HG03045 (cell line): ENCODE measurements at regions not wholly inside any gene's neighbourhood (a gene's known extent, or its start where the extent isn't known, plus 50 kb on each side); places are given as distances from the start of the nearest gene placed in this dataset.

Experiments used
- ATAC-seq: cut with Tn5 transposase; IDR thresholded peaks from one replicate; pipeline ENCODE4 v1.9.1; 2021; ENCODE audit warnings: mild to moderate bottlenecking, moderate library complexity; ENCODE audit not compliant: unreplicated experiment

- no peak for ATAC-seq
Observed at GRCh38 chr10:23868121-23868520, 340.8 kb upstream of the KIAA1217 start.

DNA sequence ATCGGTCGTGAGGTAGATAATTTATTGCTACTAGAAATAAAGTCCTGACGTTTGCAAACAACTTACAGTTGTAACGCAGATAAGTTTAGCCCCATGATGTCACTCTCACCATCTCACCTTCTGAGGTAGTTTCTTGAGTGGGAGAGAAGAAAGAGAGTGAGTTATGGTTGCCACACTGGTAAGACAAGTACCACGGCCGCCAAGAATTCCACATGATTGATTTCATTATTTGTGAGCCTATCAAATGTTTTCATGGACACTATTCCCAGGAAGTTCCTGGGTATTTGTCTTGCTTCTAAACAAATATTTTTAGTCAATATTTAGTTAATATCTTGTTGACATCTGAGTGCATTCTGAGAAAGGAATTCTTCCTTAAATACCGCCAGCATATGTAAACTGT lies 339.4 kb upstream of the KIAA1217 start:
- no peak for ATAC-seq

DNA sequence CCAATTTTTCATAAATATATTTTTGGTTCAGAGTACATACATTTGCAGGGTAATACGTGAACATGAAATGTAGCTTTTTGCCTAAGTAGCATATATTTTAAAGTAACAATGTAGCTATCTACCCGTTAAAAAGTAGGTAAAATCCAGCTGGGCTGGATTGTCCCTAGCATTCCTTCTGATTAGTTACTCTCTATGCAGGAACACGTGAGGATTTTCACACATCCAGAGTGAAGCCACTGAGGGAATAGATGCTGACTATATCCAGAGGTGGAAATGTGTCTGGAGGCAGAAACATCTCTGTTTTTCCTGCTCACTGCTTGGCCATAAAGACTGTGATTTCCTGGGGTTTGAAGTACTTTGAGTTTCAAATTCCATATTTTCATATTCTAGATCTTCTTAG lies 338.9 kb upstream of the KIAA1217 start:
- ATAC-seq: no peak

GRCh38 chr10:23870651-23871610 lies 338.0 kb upstream of the KIAA1217 start:
- no peak for ATAC-seq

GRCh38 chr10:23872290-23872689 lies 336.6 kb upstream of the KIAA1217 start:
- no peak for ATAC-seq

- no peak for ATAC-seq
Observed at GRCh38 chr10:23877791-23878320, 331.1 kb upstream of the KIAA1217 start.

GRCh38 chr10:23884670-23885069 lies 324.3 kb upstream of the KIAA1217 start:
- no peak for ATAC-seq

DNA sequence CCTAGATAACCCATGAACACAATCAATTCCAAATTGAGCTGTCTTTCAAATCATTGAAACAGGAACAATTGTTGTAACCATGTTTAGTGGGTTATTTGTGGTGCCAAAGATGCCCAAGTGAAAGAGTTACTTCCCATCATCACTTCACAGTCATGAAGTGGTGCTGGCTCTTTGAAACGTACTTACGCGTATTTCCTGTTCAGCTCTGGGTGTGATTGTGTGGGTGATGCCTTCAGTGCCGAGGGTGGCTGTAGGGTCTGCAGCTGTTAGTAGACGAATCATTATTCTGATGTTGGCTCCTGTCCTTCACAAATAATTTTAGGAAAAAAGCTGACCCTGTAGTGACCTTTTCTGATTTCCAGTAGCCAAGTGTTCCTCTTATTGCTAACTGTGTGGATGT lies 323.1 kb upstream of the KIAA1217 start:
- no peak for ATAC-seq

DNA sequence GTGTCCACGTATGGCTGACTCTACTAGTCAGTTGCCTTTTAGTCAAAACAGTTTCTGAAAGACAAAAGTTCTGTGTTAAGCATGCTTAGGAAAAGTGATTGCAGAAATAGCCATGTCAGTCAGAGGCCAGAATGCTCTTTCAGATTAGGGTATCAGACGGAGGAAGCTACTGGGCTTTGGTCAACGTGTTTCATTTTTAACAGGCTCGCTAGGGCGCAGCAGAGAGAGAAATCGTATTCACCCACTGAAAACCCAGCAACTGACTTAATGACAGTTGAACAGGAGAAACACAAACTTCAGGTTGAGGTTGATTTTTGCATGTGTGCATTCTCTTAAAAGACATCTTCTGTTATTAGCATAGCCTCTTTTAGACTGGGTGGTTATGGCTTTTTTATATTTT lies 322.6 kb upstream of the KIAA1217 start:
- no peak for ATAC-seq

DNA sequence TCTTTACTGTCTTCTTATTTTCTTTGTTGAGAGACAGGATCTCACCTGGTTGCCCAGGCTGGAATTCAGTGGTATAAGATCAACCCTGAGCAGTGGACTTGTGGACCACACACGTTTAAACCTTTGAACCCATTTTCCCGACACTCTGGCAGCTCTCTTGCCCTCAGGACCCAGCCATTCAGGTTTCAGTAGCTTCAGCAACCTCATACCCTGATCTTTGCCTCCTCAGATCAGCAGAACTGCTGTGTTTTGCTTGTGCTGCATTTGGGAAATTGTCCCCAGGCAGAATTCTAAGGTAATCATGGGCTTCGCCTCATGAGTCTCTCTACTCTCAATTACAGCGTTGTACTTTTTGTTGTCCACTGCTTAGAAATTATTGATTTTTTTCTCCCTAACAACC lies 317.6 kb upstream of the KIAA1217 start:
- no peak for ATAC-seq

- ATAC-seq: no peak
Observed at GRCh38 chr10:23892296-23892695, 316.6 kb upstream of the KIAA1217 start.

DNA sequence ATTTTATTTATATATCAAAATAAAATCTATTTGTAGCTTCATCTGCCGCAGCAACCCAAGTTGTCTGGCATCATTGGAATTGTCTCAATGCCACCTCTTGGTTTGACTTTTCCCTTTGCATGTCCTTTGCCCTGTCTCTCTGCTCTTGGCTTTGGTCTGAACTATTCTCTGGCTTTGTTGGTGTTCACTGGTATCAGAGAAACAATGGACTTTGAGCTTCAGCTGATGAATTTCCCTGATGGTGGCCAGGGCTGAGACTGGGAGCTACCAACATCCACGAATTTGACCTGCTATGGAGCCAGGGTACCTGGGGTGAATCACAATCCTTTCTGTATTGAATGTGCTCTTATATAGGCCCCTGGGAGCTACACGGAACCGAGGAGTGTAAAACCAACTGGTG lies 311.7 kb upstream of the KIAA1217 start:
- no peak for ATAC-seq

GRCh38 chr10:23897861-23898260 lies 311.1 kb upstream of the KIAA1217 start:
- no peak for ATAC-seq

DNA sequence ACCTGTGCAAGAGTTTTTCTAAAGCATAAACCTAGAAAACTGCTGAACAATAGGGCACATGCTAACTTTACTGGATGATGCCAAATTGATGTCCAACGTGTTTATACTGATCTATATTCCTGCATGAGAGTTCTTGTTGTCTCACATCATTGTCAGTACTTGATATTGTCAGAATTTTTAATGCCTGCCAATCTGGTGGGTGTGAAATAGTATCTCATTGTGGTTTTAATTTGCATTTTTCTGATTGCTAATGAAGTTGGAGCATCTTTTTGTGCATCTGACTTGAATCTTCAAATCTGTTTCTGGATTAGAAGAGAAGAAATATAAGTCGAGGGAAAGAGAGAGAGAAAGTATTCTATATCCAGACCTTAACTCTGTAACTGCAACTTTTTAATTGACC lies 309.8 kb upstream of the KIAA1217 start:
- no peak for ATAC-seq

DNA sequence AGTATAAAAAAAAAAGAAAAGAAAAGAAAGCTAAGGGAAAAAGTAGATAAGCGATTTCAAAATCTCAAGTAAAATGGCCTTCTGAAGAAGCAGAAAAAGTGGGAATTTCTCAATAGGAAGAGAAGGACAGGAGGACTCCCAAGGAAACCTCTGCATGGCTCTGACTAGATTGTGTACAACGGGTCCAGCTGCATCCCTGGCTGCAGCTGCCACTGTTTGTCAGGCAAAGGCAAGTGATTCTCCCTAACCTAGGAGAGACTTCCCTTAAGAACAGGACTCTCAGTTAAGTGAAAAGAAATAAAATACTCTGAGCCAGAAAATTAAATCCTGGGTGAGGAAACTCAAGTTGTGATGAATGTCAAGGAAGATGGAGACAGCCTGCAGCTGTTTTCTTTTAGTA lies 298.6 kb upstream of the KIAA1217 start:
- no peak for ATAC-seq

GRCh38 chr10:23912884-23913404 lies 296.0 kb upstream of the KIAA1217 start:
- ATAC-seq: no peak

DNA sequence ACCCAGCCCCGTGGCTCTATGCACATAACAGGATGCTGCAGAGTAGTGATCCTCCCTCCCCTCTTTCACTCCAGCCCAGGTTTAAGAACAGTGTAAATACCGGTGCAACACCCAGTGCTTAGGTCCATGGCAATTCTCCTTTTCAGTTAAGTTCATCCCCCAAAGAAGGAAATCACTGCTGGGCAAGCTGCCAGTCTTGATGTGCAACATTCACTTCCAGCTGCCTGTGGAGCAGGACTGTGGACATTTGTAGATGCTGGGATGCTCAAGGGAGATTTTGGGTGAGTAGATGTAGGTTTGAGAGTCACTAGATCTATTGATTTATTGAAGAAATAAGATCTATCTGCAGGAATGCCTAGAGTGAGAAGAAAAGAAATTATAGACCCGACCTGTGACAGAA lies 294.3 kb upstream of the KIAA1217 start:
- no peak for ATAC-seq

DNA sequence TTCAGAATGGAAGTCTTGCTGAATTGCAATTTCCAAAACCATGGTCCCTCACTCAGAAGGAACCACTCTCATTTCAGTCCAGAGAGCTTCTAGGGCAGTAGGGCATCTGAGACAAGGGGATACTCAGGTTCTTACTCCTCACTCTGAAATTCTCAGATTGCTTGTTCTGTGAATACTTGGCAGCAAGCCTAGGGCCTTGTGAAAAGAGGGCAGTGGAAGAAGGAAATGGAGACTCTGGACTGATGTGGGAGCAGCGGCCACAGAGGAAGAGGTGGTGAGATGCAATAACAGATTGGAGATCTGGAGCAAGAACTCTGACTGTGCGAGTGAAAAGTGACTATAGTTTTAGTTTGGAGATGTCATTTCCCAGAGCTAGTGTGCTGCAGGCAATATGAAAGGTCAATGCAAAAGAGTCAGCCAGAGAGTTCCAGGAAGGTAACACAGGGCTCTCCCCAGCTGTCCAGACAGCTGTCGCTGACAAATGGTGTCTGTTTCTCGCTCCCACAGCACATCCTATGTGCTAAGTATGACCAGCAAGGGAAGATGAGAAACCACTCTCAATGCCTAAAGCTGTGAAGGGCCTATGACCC lies 291.6 kb upstream of the KIAA1217 start:
- ATAC-seq: no peak

GRCh38 chr10:23918090-23918723 lies 290.7 kb upstream of the KIAA1217 start:
- no peak for ATAC-seq

- ATAC-seq: no peak
Observed at GRCh38 chr10:23918839-23919238, 290.1 kb upstream of the KIAA1217 start.

GRCh38 chr10:23927576-23928325 lies 281.2 kb upstream of the KIAA1217 start:
- ATAC-seq: no peak
